IMR-90 (cell line): ENCODE measurements at regions not wholly inside any gene's neighbourhood (a gene's known extent, or its start where the extent isn't known, plus 50 kb on each side); places are given as distances from the start of the nearest gene placed in this dataset.

Experiments used
- ATAC-seq: fragments of 200-7000 bp; cut with Tn5 transposase; 2 replicates; pipeline ENCODE4 v1.9.1; 2020; ENCODE audit warnings: low read depth, mild to moderate bottlenecking, moderate library complexity
- BruUV-seq: library from RNA; stranded (reverse); fragments of 400-500 nt; replicated peaks from 2 replicates; lab custom pipeline; 2021; lab: Mats Ljungman, UMichigan
- CTCF ChIA-PET: fragments of 300-600 bp; formaldehyde crosslinking; extraction: SDS; loops from one replicate; lab custom pipeline; 2021; ENCODE audit warnings: antibody characterized with exemption; lab: Yijun Ruan, JAX
- POLR2A ChIA-PET: fragments of 300-600 bp; sonication (Branson Sonifier 250); formaldehyde crosslinking; loops from one replicate; lab custom pipeline; 2022; ENCODE audit warnings: antibody characterized with exemption; ENCODE audit not compliant: unreplicated experiment; lab: Charles Lee
- DNase-seq: peaks from one replicate; pipeline ENCODE4 v3.0.0; 2013
- H2AFZ ChIP-seq: replicated peaks from 2 replicates; pipeline ENCODE3; 2013; ENCODE audit warnings: low read length, mild to moderate bottlenecking; ENCODE audit not compliant: poor library complexity
- H2AK5ac ChIP-seq: 2 replicates; pipeline ENCODE4 v1.6.1; 2013; ENCODE audit warnings: low read depth, low read length, inconsistent platforms
- H2AK9ac ChIP-seq: replicated peaks from 2 replicates; pipeline ENCODE3; 2013; ENCODE audit warnings: mild to moderate bottlenecking, low read depth, low read length, moderate library complexity; ENCODE audit not compliant: poor library complexity
- H2BK120ac ChIP-seq: 2 replicates; pipeline ENCODE4 v1.6.1; 2013; ENCODE audit warnings: low read depth, low read length, inconsistent platforms
- H2BK15ac ChIP-seq: 3 replicates; pipeline ENCODE4 v1.6.1; 2013; ENCODE audit warnings: low read depth, low read length, inconsistent platforms
- H2BK20ac ChIP-seq: 2 replicates; pipeline ENCODE4 v1.6.1; 2013; ENCODE audit warnings: low read depth, mild to moderate bottlenecking, inconsistent platforms, low read length, moderate library complexity
- H2BK5ac ChIP-seq: 2 replicates; pipeline ENCODE4 v1.6.1; 2013; ENCODE audit warnings: mild to moderate bottlenecking, low read depth, low read length, inconsistent platforms; ENCODE audit not compliant: poor library complexity, severe bottlenecking
- H3K14ac ChIP-seq: replicated peaks from 2 replicates; pipeline ENCODE4 v1.6.1; 2013; ENCODE audit warnings: low read depth, low read length, inconsistent platforms
- H3K18ac ChIP-seq: 2 replicates; pipeline ENCODE4 v1.6.1; 2013; ENCODE audit warnings: low read depth, low read length, control low read depth
- H3K23ac ChIP-seq: 2 replicates; pipeline ENCODE4 v1.6.1; 2013; ENCODE audit warnings: low read depth, low read length, inconsistent platforms
- H3K27ac ChIP-seq: 2 replicates; pipeline ENCODE4 v1.5.1; 2013; ENCODE audit warnings: mild to moderate bottlenecking, control low read depth, low read length; ENCODE audit not compliant: insufficient read depth
- H3K27me3 ChIP-seq: 2 replicates; pipeline ENCODE4 v1.6.1; 2013; ENCODE audit warnings: low read length; ENCODE audit not compliant: control insufficient read depth, insufficient read depth
- H3K36me3 ChIP-seq: 2 replicates; pipeline ENCODE4 v1.6.1; 2013; ENCODE audit warnings: low read length, mixed read lengths; ENCODE audit not compliant: control insufficient read depth, insufficient read depth
- H3K4ac ChIP-seq: 2 replicates; pipeline ENCODE4 v1.6.1; 2013; ENCODE audit warnings: low read depth, low read length, inconsistent platforms
- H3K4me1 ChIP-seq: 2 replicates; pipeline ENCODE4 v1.6.1; 2013; ENCODE audit warnings: low read length, mixed read lengths; ENCODE audit not compliant: control insufficient read depth, insufficient read depth
- H3K4me2 ChIP-seq: 2 replicates; pipeline ENCODE4 v1.6.1; 2013; ENCODE audit warnings: low read depth, mild to moderate bottlenecking, control low read depth, low read length, moderate library complexity
- H3K4me3 ChIP-seq: 2 replicates; pipeline ENCODE4 v1.5.1; 2013; ENCODE audit warnings: low read depth, mild to moderate bottlenecking, control low read depth, low read length, moderate library complexity; ENCODE audit not compliant: insufficient read depth
- H3K56ac ChIP-seq: 2 replicates; pipeline ENCODE4 v1.6.1; 2013; ENCODE audit warnings: low read length, inconsistent platforms; ENCODE audit not compliant: insufficient read depth; ENCODE audit errors: extremely low read depth
- H3K79me1 ChIP-seq, 2 experiments: 2 replicates each; pipeline ENCODE4 v1.6.1; 2013; ENCODE audit warnings: low read length in 2 of 2, inconsistent platforms in 1 of 2, low read depth in 1 of 2
- H3K9ac ChIP-seq: 2 replicates; pipeline ENCODE4 v1.6.1; 2013; ENCODE audit warnings: low read depth, low read length, control low read depth
- H3K9me1 ChIP-seq: 2 replicates; pipeline ENCODE4 v1.6.1; 2013; ENCODE audit warnings: low read length, inconsistent platforms; ENCODE audit not compliant: insufficient read depth
- H3K9me3 ChIP-seq: 2 replicates; pipeline ENCODE4 v1.6.1; 2013; ENCODE audit warnings: low read length; ENCODE audit not compliant: control insufficient read depth, insufficient read depth
- H4K20me1 ChIP-seq: 2 replicates; pipeline ENCODE4 v1.6.1; 2013; ENCODE audit warnings: low read length, inconsistent platforms; ENCODE audit not compliant: insufficient read depth
- H4K5ac ChIP-seq: 2 replicates; pipeline ENCODE4 v1.6.1; 2013; ENCODE audit warnings: mild to moderate bottlenecking, low read depth, low read length, control low read depth
- H4K8ac ChIP-seq, 2 experiments: 2 replicates each; pipeline ENCODE4 v1.6.1; 2013; ENCODE audit warnings: low read depth in 2 of 2, low read length in 2 of 2, control low read depth in 1 of 2, inconsistent platforms in 1 of 2
- H4K91ac ChIP-seq: 2 replicates; pipeline ENCODE4 v1.6.1; 2013; ENCODE audit warnings: low read depth, low read length, inconsistent platforms; ENCODE audit not compliant: insufficient read depth
- BHLHE40 ChIP-seq: fragments of 150-350 bp; IDR thresholded peaks from 2 replicates; pipeline ENCODE4 v1.6.1; 2016; ENCODE audit warnings: mild to moderate bottlenecking, low read depth, low read length
- CEBPB ChIP-seq: IDR thresholded peaks from 2 replicates; pipeline ENCODE4 v1.6.1; 2012; ENCODE audit warnings: low read depth, low read length, improper control_type of control experiment
- CHD1 ChIP-seq: IDR thresholded peaks from 2 replicates; pipeline ENCODE4 v1.6.1; 2012; ENCODE audit warnings: low read depth, low read length, improper control_type of control experiment
- CTCF ChIP-seq: conservative IDR thresholded peaks from 2 replicates; pipeline ENCODE4 v1.5.1; 2012; ENCODE audit warnings: mild to moderate bottlenecking, low read depth, low read length, improper control_type of control experiment
- ELK1 ChIP-seq: fragments of 150-350 bp; IDR thresholded peaks from 2 replicates; pipeline ENCODE4 v1.6.1; 2016; ENCODE audit warnings: low read depth, mild to moderate bottlenecking, low read length, moderate library complexity, borderline replicate concordance
- FOS ChIP-seq: fragments of 150-350 bp; IDR thresholded peaks from 2 replicates; pipeline ENCODE4 v1.6.1; 2016; ENCODE audit warnings: low read depth, low read length
- MAFK ChIP-seq: IDR thresholded peaks from 2 replicates; pipeline ENCODE4 v1.6.1; 2012; ENCODE audit warnings: low read depth, low read length, improper control_type of control experiment
- MAZ ChIP-seq: IDR thresholded peaks from 2 replicates; pipeline ENCODE4 v1.6.1; 2012; ENCODE audit warnings: low read depth, mild to moderate bottlenecking, low read length, improper control_type of control experiment, moderate library complexity, borderline replicate concordance
- MXI1 ChIP-seq: IDR thresholded peaks from 2 replicates; pipeline ENCODE4 v1.6.1; 2012; ENCODE audit warnings: low read depth, mild to moderate bottlenecking, low read length, moderate library complexity, borderline replicate concordance
- NFE2L2 ChIP-seq: fragments of 150-350 bp; IDR thresholded peaks from 2 replicates; pipeline ENCODE4 v1.6.1; 2016; ENCODE audit warnings: low read depth, mild to moderate bottlenecking, low read length
- POLR2A ChIP-seq: IDR thresholded peaks from 2 replicates; pipeline ENCODE4 v1.6.1; 2012; ENCODE audit warnings: mild to moderate bottlenecking, low read depth, low read length
- RAD21 ChIP-seq: IDR thresholded peaks from 2 replicates; pipeline ENCODE4 v1.6.1; 2012; ENCODE audit warnings: low read length, improper control_type of control experiment
- RFX5 ChIP-seq: IDR thresholded peaks from 2 replicates; pipeline ENCODE4 v1.8.0; 2012; ENCODE audit warnings: low read depth, mild to moderate bottlenecking, low read length, moderate library complexity
- SMC3 ChIP-seq: fragments of 150-350 bp; IDR thresholded peaks from 2 replicates; pipeline ENCODE4 v1.6.1; 2016; ENCODE audit warnings: low read depth, mild to moderate bottlenecking, antibody characterized with exemption, low read length, moderate library complexity
- USF2 ChIP-seq: fragments of 150-350 bp; IDR thresholded peaks from 2 replicates; pipeline ENCODE4 v1.6.1; 2017; ENCODE audit warnings: mild to moderate bottlenecking, antibody characterized with exemption, low read length, low read depth
- WGBS, 2 experiments: methylation state at CpG; one replicate each; pipeline versions ENCODE4 v1.1.5 to v1.1.7; 2013; ENCODE audit warnings: missing lambda C conversion rate in 2 of 2; ENCODE audit not compliant: insufficient read length in 1 of 2; ENCODE audit errors: extremely low coverage in 2 of 2; 5-methylcytosine and 5-hydroxymethylcytosine counted together
- dilution Hi-C: fragments of 300-500 bp; cut with HindIII; formaldehyde crosslinking; loops from one replicate; pipeline ENCODE4 v1.14.3; 2018; ENCODE audit warnings: low sequenced_read_pairs; ENCODE audit not compliant: unreplicated experiment
- in situ Hi-C: fragments of 300-500 bp; cut with MboI; formaldehyde crosslinking; loops from 3 replicates; pipeline ENCODE4 v1.14.3; 2019; ENCODE audit warnings: low sequenced_read_pairs, inconsistent platforms, mixed read lengths
- intact Hi-C: fragments of 100-400 bp; cut with micrococcal nuclease; formaldehyde crosslinking; loops from 2 replicates; pipeline ENCODE4 v1.10.0; 2022

GRCh38 chr17:83160443-83161297, 81.3 kb downstream of the METRNL start:
- no peak overlapping the region for H4K91ac ChIP-seq
- H2BK15ac ChIP-seq: no peak overlapping the region
- H3K4me1 ChIP-seq: peaks cover 10% of the 10 kb centered on the region
- H2AFZ ChIP-seq: no peak overlapping the region
- H3K27me3 ChIP-seq: peaks cover 25% of the 10 kb centered on the region
- no peak overlapping the region for H3K18ac ChIP-seq
- ChIA-PET CTCF (interaction anchor here (1.3 kb wide), 1 partner anchor 9 kb away, joined by 5 read pairs; no protein-coding TSS in a partner anchor), POLR2A (no interaction called here)
- no peak overlapping the region for H4K5ac ChIP-seq
- peaks cover 8% of the 10 kb centered on the region for H3K9me1 ChIP-seq
- in situ Hi-C loops: no loop called here
- H2BK120ac ChIP-seq: peak overlapping the region; percentile 10; the same call in 1 of the 2 replicates
- H3K4ac ChIP-seq: peak overlapping the region; percentile 75
- 97% methylated on average over 11 of the region's 19 CpGs; no CpG with 5 or more reads in 1 of the 2 experiments for WGBS, 2 experiments
- dilution Hi-C loops: no loop called here
- intact Hi-C loops: loop anchor here (1.0 kb wide), 1 partner anchor 29 kb away; no protein-coding TSS in a partner anchor
- H2AK5ac ChIP-seq: peak overlapping the region; percentile 40
- H4K8ac ChIP-seq: no peak overlapping the region
- H3K56ac ChIP-seq: no peak overlapping the region
- H3K9ac ChIP-seq: no peak overlapping the region
- ATAC-seq (no peak), DNase-seq (no peak)
- H3K14ac ChIP-seq: no peak overlapping the region
- no peak overlapping the region for H3K4me3 ChIP-seq
- no peak overlapping the region for H2BK5ac ChIP-seq
- no TSS peak for BruUV-seq
- no peak overlapping the region for H2AK9ac ChIP-seq
- H3K4me2 ChIP-seq: no peak overlapping the region
- H3K36me3 ChIP-seq: no peaks in the 10 kb centered on the region
- H4K20me1 ChIP-seq: no peaks in the 10 kb centered on the region
- H3K79me1 ChIP-seq: no peaks in the 10 kb centered on the region
- H2BK20ac ChIP-seq: no peak overlapping the region
- no peaks in the 10 kb centered on the region for H3K9me3 ChIP-seq
- H3K23ac ChIP-seq: no peak overlapping the region
- no peak overlapping the region for H3K27ac ChIP-seq
- no peak for TF ChIP-seq BHLHE40
- TF ChIP-seq CTCF: no peak
- no peak for TF ChIP-seq FOS
- no peak for TF ChIP-seq ELK1
- no peak for TF ChIP-seq POLR2A
- no peak for TF ChIP-seq SMC3
- no peak for TF ChIP-seq MAZ
- TF ChIP-seq NFE2L2: no peak
- no peak for TF ChIP-seq CEBPB
- TF ChIP-seq MXI1: no peak
- no peak for TF ChIP-seq RFX5
- no peak for TF ChIP-seq RAD21
- TF ChIP-seq MAFK: no peak
- no peak for TF ChIP-seq USF2
- no peak for TF ChIP-seq CHD1
